ENCODE measurements at regions not wholly inside any gene's neighbourhood (a gene's known extent, or its start where the extent isn't known, plus 50 kb on each side); places are given as distances from the start of the nearest gene placed in this dataset.

DNA sequence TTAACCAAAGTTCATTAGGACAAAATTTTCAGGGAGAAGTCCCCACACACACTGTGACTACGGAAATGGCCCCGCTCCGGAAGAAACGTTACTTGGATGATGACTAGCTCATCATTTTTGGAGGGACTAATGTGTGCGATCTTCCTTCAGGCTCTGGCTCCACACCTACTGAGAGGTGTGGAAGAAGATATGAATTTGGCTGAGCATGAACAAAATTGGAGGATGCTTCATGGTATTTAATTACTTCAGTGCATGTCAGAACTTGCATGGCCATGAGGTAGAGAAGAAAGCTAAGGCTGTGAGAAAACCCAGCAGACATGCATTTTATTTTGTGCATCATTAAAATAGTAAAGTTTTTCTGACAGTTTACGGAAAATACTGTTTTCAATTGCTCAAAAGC, 202.1 kb upstream of the TLE4 start:
- TF ChIP-seq CTCF (conservative IDR thresholded peaks at IDR 0.05; ENCODE audit: low read depth, low read length) = no peak
- DNase-seq (ENCODE audit: low read depth) = no peak
- no peak overlapping the region for H3K4me3 ChIP-seq (ENCODE audit: low read depth, low read length)

GRCh38 chr9:79371301-79371700, 200.5 kb upstream of the TLE4 start:
- DNase-seq (ENCODE audit: low read depth) = no peak
- TF ChIP-seq CTCF (conservative IDR thresholded peaks at IDR 0.05; ENCODE audit: low read depth, low read length) = no peak
- no peak overlapping the region for H3K4me3 ChIP-seq (ENCODE audit: low read depth, low read length)

GRCh38 chr9:79371948-79372555, 199.7 kb upstream of the TLE4 start:
- TF ChIP-seq CTCF (conservative IDR thresholded peaks at IDR 0.05; ENCODE audit: low read depth, low read length) = no peak
- no peak for DNase-seq (ENCODE audit: low read depth)
- no peak overlapping the region for H3K4me3 ChIP-seq (ENCODE audit: low read depth, low read length)

GRCh38 chr9:79377339-79377855, 194.4 kb upstream of the TLE4 start:
- no peak overlapping the region for H3K4me3 ChIP-seq (ENCODE audit: low read depth, low read length)
- no peak for TF ChIP-seq CTCF (conservative IDR thresholded peaks at IDR 0.05; ENCODE audit: low read depth, low read length)
- no peak for DNase-seq (ENCODE audit: low read depth)

- DNase-seq (ENCODE audit: low read depth) = no peak
- no peak overlapping the region for H3K4me3 ChIP-seq (ENCODE audit: low read depth, low read length)
- no peak for TF ChIP-seq CTCF (conservative IDR thresholded peaks at IDR 0.05; ENCODE audit: low read depth, low read length)
These were observed 193.7 kb upstream of the TLE4 start for GRCh38 chr9:79378107-79378506.

DNA sequence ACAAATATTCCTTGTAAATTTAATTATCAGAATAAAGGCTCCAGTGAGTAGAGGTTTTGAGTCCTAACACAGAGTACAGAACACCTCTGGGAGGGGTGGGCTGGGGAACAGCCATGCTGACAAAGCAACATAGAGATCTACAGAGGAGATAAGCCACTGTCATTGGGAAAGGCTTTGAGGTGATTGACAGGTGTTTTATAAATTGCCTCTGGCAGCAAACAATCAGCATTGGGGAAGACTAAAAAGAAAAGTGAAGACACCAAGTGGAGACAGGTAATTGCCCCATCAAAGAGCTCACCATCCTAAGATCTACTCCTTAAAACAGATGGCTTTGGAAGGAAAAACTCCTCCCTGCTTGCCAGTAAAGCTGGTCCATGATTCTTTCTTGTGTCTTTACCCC, 189.7 kb upstream of the TLE4 start:
- no peak for TF ChIP-seq CTCF (conservative IDR thresholded peaks at IDR 0.05; ENCODE audit: low read depth, low read length)
- no peak for DNase-seq (ENCODE audit: low read depth)

DNA sequence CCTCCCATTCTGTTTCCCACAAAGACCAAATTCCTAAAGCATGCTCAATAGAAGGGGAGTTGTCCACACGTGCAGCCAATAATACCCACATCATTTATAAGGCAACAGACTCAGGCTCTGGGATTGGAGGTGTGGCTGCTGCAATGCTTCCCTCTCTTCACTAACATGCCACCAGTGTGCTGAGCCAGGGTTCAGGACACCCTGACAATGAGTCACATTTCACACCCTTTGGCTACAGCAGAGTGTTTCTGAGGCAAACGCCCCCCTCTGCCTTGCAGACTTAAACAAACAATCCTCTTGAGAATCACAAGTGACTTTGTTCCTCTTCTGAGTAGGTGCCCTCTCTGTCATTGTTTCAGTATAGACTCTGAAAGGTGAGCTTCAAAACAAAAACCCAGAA, 189.3 kb upstream of the TLE4 start:
- H3K4me3 ChIP-seq (ENCODE audit: low read depth, low read length) = no peak overlapping the region
- no peak for DNase-seq (ENCODE audit: low read depth)
- no peak for TF ChIP-seq CTCF (conservative IDR thresholded peaks at IDR 0.05; ENCODE audit: low read depth, low read length)

More for the DNA sequence above, 189.7 kb upstream of the TLE4 start:
- no peak overlapping the region for H3K4me3 ChIP-seq (ENCODE audit: low read depth, low read length)
